ENCODE measurements at regions not wholly inside any gene's neighbourhood (a gene's known extent, or its start where the extent isn't known, plus 50 kb on each side); places are given as distances from the start of the nearest gene placed in this dataset.

DNA sequence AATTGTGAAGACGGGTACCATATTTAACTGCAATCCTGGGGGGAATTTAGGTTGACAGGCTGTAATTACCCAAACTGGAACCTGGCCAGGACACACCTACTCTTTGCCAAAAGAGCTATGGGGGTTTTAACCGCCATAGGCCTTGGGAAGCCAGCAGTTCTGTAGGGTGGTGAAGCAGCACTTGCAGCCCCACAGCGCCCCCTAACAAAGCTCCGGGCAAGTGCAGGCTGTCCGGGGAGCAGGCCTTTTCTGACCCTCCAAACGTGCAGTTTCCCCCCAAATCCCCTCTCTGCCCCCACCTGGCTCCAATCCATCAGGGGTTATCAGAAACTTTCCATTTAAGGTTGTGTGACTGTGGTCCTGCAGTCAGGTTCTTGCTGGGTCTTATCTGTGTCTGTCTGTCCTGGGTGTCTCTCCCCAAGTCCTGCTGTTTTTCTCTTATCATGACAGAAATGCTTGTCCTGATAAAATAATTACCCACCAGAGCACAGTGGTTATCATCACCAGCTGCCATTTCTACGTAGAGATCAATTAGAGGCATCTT is 350.9 kb downstream of the MID1IP1 start:
- no peak overlapping the region for H3K4me3 Mint-ChIP-seq
- no peaks in the 10 kb centered on the region for H3K27me3 Mint-ChIP-seq
- no peak overlapping the region for H3K27ac Mint-ChIP-seq
- H3K36me3 Mint-ChIP-seq (ENCODE audit: low read depth) = no peaks in the 10 kb centered on the region
- peak; percentile 47 for ATAC-seq (replicated peaks)
- H3K4me1 Mint-ChIP-seq = no peaks in the 10 kb centered on the region
- H3K9me3 Mint-ChIP-seq = no peaks in the 10 kb centered on the region

DNA sequence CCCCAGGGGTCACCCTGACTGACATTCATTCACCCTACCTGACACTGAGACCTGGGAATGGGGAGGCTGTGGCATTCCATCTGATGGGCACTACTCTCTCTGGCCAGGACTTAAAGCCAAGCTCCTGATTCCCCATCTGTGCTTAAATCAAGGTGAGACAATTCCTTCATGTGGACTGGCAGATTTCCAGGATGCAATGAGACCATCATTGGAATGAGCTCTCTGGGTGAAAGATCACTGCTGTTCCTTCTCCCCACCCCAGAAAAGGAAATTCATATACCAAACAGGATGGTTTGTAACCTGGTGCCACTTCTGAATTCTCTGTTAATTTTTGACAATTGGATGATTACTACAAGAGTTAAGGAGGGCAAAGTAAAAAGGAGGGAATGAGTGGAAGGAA is 354.8 kb downstream of the MID1IP1 start:
- no peak for ATAC-seq (replicated peaks)
- H3K9me3 Mint-ChIP-seq = no peaks in the 10 kb centered on the region
- H3K27ac Mint-ChIP-seq = no peak overlapping the region
- no peaks in the 10 kb centered on the region for H3K36me3 Mint-ChIP-seq (ENCODE audit: low read depth)
- H3K4me1 Mint-ChIP-seq = no peaks in the 10 kb centered on the region
- no peak overlapping the region for H3K4me3 Mint-ChIP-seq
- H3K27me3 Mint-ChIP-seq = peaks cover 4% of the 10 kb centered on the region

DNA sequence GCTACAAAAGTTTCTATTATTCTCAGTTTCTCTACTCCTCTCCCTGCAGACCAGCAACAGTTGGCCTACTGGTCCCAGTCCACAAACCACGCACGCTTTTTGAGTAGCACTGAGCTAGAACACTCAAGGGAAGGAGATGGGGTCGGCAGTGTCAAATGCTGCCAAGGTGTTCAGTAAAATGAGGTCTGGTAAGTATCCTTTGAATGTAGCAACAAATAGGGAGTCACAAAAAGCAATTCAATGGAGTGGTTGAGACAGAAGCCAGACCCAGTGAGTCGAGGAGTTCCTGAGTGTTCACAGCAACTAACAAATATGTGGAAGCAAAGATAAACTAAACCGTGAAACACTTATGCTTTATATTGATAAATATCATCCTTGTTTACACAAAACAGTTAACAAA is 355.7 kb downstream of the MID1IP1 start:
- no peaks in the 10 kb centered on the region for H3K4me1 Mint-ChIP-seq
- ATAC-seq (replicated peaks) = no peak
- no peak overlapping the region for H3K27ac Mint-ChIP-seq
- H3K9me3 Mint-ChIP-seq = no peaks in the 10 kb centered on the region
- peaks cover 8% of the 10 kb centered on the region for H3K27me3 Mint-ChIP-seq
- no peaks in the 10 kb centered on the region for H3K36me3 Mint-ChIP-seq (ENCODE audit: low read depth)
- H3K4me3 Mint-ChIP-seq = no peak overlapping the region

DNA sequence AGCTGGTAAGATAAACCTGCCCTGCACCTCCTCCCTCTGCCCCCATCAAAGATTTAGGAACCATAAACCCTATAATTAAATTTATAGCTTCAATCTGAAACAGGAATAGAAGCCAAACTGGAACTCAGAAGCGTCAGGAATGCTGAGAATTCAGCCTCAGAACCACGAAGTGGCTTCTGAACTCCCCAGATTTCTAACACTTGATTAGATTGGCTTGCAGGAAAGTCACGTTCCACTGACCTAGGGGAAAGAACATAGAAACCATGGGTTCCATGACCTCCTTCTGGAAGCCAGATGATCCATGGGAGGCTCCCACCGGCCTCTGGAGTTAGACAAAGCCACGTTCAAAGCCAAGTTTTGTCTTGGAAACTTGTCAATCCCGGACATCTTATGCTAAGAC is 356.5 kb downstream of the MID1IP1 start:
- ATAC-seq (replicated peaks) = no peak
- no peaks in the 10 kb centered on the region for H3K36me3 Mint-ChIP-seq (ENCODE audit: low read depth)
- no peak overlapping the region for H3K4me3 Mint-ChIP-seq
- H3K27ac Mint-ChIP-seq = no peak overlapping the region
- H3K9me3 Mint-ChIP-seq = no peaks in the 10 kb centered on the region
- peaks cover 1% of the 10 kb centered on the region for H3K4me1 Mint-ChIP-seq
- H3K27me3 Mint-ChIP-seq = peaks cover 9% of the 10 kb centered on the region

DNA sequence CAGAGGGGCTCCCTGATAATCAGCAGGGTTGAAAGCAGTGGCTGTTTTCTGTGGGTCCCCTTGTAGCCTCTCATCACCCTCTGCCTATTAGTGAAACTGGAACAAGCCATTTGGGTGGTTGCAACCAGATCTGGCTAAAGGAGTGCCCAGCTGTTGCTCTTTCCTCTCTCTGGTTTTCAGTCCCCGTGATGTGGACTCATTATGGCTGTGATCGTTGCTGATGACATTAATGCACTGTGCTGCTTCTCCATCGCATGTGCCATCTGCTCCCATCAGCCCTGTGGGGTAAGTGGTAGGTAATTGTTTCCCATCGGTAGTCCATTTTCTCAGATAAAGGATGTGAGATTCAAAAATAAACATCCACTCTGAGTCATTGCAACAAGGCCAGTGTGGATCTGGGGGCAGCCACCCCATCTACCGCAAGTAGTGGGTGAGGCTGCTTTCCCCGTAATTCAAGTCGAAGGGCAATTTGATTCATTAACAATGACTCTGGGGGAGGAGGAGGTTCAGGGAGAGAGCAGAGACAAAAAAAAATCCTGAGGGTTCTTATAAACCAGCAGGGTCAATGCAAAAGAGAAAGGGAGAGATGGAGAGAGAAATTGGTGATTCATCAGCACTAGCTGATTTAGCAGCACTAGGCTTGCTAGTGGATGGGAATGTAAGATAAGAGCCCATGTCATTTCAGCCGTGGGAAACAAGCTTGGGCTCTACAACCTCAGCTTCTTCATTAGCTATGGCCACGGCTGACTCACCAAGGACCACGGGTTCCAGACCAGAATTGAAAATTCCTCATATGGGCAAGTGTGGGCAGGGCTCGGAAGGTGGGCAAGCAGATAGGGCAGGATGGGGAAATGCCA is 357.8 kb downstream of the MID1IP1 start:
- no peaks in the 10 kb centered on the region for H3K9me3 Mint-ChIP-seq
- H3K36me3 Mint-ChIP-seq (ENCODE audit: low read depth) = no peaks in the 10 kb centered on the region
- ATAC-seq (replicated peaks) = no peak
- H3K4me3 Mint-ChIP-seq = no peak overlapping the region
- H3K27me3 Mint-ChIP-seq = peaks cover 13% of the 10 kb centered on the region
- peaks cover 6% of the 10 kb centered on the region for H3K4me1 Mint-ChIP-seq
- no peak overlapping the region for H3K27ac Mint-ChIP-seq

DNA sequence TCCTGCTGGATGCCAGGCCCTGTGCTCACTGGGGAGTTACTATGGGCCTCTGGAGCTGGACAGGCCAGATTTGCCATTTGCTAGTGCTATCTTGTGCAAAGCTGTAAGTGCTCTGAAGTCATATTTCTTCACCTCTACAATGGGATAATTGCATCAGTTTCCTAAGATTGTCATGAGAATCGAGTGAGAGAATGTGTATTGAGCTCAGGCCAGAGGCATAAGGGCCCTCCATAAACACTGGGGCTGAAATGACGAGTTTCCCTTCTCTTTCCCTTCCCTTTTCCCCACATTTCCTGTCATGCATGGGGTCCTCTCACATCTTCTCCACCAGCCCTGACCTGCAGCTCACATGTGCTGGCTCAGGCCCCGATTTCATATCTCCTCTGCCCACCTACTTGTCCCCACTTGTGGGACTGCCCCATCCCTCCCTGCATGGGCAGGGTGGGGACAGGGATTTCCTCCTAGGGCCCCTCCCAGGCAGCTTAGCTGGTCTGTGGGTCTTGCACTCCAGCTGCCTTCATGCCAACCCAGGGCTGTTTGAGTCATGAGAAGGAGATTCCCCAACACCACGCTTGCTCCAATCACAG is 358.8 kb downstream of the MID1IP1 start:
- H3K36me3 Mint-ChIP-seq (ENCODE audit: low read depth) = no peaks in the 10 kb centered on the region
- no peaks in the 10 kb centered on the region for H3K9me3 Mint-ChIP-seq
- H3K27me3 Mint-ChIP-seq = peaks cover 13% of the 10 kb centered on the region
- no peak overlapping the region for H3K27ac Mint-ChIP-seq
- no peak overlapping the region for H3K4me3 Mint-ChIP-seq
- peaks cover 6% of the 10 kb centered on the region for H3K4me1 Mint-ChIP-seq
- ATAC-seq (replicated peaks) = no peak

DNA sequence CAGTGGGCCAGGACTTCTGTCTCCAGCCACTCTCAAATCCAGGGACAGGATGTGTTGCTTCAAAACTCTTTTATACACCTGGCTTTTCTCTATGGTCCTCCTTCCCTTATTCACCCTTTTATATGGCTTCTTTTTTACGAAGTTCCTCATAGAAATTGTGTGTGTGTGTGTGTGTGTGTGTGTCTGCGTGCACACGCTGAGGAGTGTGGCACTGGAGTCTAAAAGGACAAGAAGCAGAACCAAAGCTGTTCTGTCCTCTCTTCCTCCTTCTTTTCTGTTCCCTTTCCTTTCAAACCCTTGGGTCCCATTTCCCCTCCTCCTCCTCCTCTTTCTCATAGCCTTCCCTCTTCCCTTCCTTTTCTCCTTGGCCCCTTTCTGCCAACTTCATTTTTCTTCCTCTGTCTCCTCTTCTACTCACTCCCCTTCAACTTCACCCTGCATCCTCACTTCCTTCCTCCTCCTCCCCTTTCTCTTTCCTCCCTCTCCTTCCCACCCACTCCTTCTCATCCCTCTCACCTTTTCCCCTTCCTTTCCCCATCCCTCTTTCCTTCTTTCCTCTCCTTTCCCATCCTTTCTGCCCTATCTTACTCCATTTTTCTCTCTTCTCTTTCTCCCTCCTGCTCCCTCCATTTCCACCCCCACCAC is 360.5 kb downstream of the MID1IP1 start:
- H3K27me3 Mint-ChIP-seq = peaks cover 13% of the 10 kb centered on the region
- H3K4me1 Mint-ChIP-seq = peaks cover 10% of the 10 kb centered on the region
- H3K4me3 Mint-ChIP-seq = peak overlapping the region; percentile 55
- H3K9me3 Mint-ChIP-seq = no peaks in the 10 kb centered on the region
- ATAC-seq (replicated peaks) = no peak
- peak overlapping the region; percentile 65 for H3K27ac Mint-ChIP-seq
- no peaks in the 10 kb centered on the region for H3K36me3 Mint-ChIP-seq (ENCODE audit: low read depth)

DNA sequence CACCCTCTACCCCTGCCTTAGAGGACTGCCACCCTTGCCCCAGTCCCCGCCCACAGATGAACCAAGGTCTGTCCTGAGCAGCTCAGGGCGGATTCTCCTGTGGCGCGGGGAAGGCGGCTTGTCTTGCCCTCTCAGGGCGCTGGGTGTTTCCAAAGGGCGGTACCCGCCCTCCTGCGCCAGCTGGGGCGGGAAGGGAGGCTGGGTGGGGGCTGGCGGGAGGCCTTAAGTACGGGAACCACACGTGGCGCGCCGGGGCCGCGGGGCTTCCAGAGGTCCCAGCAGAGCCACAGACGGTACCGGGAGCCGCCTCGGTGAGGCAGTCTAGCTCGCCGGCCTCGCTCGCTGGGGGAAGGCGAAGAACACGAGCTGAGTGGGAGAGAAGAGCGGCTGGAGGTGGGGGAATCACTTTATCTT is 361.1 kb downstream of the MID1IP1 start:
- ATAC-seq (replicated peaks) = peak; percentile 74
- peak overlapping the region; percentile 65 for H3K27ac Mint-ChIP-seq
- peaks cover 10% of the 10 kb centered on the region for H3K4me1 Mint-ChIP-seq
- peak overlapping the region; percentile 55 for H3K4me3 Mint-ChIP-seq
- H3K9me3 Mint-ChIP-seq = no peaks in the 10 kb centered on the region
- peaks cover 13% of the 10 kb centered on the region for H3K27me3 Mint-ChIP-seq
- no peaks in the 10 kb centered on the region for H3K36me3 Mint-ChIP-seq (ENCODE audit: low read depth)

DNA sequence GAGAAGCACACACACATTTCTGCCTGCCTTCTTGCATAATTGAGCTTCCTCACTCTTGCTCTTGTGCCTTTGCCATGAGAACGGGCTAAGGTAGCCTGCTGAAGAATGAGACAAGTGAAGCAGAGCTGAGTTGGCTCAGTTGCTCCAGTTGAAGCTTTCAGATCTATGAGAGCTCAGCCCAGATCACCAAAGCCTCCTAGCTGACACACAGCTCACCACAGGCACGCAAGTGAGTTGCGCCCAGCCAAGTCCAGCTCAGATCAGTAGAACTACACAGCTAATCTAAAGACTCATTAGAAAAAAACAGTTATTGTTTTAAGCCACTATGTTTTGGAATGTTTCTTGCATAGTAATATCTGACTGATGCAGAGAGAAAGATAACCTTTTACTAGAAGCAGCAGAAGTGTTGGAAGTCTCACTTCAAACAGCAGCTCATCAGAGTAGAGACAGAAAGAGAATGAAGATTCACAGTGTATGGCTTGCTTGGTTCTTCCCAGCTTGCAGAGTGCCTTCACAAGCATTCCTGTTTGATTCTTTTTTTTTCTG is 362.4 kb downstream of the MID1IP1 start:
- peak; percentile 78 for ATAC-seq (replicated peaks)
- H3K9me3 Mint-ChIP-seq = no peaks in the 10 kb centered on the region
- no peaks in the 10 kb centered on the region for H3K36me3 Mint-ChIP-seq (ENCODE audit: low read depth)
- peaks cover 9% of the 10 kb centered on the region for H3K27me3 Mint-ChIP-seq
- H3K4me3 Mint-ChIP-seq = peak overlapping the region; percentile 55
- H3K4me1 Mint-ChIP-seq = peaks cover 13% of the 10 kb centered on the region
- H3K27ac Mint-ChIP-seq = peak overlapping the region; percentile 52

DNA sequence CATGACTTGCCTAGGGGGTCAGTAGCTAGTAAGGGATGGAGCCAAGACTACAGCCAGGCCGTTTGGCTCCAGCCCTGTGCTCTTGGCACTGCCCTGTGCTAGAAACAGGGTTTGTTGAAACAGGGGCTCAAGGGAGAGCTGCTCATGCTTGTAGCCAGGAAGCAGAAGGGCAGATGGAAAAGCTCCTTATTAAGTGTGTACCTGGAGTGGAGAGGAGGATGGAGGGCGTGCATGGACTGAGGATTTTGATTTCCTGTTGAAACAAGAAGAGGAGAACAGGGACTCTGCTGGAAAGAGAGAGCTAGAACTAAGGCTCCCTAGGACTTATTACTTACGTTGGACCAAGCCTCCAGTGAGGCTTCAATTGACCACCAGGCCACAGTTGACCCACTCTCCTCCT is 363.0 kb downstream of the MID1IP1 start:
- H3K27ac Mint-ChIP-seq = peak overlapping the region; percentile 52
- peaks cover 13% of the 10 kb centered on the region for H3K4me1 Mint-ChIP-seq
- H3K4me3 Mint-ChIP-seq = peak overlapping the region; percentile 55
- H3K36me3 Mint-ChIP-seq (ENCODE audit: low read depth) = no peaks in the 10 kb centered on the region
- no peaks in the 10 kb centered on the region for H3K9me3 Mint-ChIP-seq
- ATAC-seq (replicated peaks) = no peak
- peaks cover 9% of the 10 kb centered on the region for H3K27me3 Mint-ChIP-seq

DNA sequence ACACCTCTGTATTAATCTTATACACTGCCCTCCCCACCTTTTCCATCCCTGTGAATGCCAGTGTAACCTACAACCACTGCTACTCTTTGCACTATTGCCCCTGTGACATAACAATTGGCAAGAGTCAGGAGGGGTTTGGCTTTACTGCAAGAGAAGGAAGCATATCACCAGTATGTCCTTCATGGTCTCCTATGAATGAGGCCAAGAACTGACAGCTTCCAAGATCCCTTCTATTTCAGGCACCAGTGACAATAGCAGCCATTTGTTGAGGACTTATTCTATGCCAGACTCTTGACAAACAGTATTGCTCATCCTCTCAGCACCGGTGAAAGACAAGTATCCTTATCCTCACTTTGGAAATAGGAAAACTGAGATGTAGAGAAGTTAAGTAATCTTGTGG is 363.9 kb downstream of the MID1IP1 start:
- no peak for ATAC-seq (replicated peaks)
- no peaks in the 10 kb centered on the region for H3K9me3 Mint-ChIP-seq
- peaks cover 13% of the 10 kb centered on the region for H3K4me1 Mint-ChIP-seq
- H3K27ac Mint-ChIP-seq = no peak overlapping the region
- H3K27me3 Mint-ChIP-seq = peaks cover 9% of the 10 kb centered on the region
- no peaks in the 10 kb centered on the region for H3K36me3 Mint-ChIP-seq (ENCODE audit: low read depth)
- H3K4me3 Mint-ChIP-seq = no peak overlapping the region

DNA sequence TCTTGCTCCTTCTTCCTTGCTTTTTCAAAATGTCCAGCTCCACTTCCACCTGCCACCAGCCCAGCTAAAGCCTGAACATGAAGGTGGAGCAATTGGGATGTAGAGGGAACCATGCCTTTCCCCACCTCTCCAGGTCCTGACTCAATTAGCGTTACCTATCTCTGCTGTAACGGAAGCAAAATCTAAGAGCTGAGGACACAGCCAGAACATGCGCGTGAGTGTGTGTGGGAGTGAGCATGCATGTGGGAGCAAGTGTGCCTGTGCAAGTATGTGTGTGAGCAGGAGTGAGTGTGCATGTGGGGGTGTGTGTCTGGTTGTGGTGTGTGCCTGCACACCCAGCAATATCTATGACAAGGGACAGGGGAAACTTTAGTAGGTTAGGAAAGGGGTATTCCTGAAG is 364.5 kb downstream of the MID1IP1 start:
- Mint-ChIP-seq H3K27ac (no peak overlapping the region), H3K36me3 (ENCODE audit: low read depth) (no peaks in the 10 kb centered on the region), H3K27me3 (peaks cover 9% of the 10 kb centered on the region), H3K4me1 (peaks cover 13% of the 10 kb centered on the region), H3K9me3 (no peaks in the 10 kb centered on the region), H3K4me3 (no peak overlapping the region)
- no peak for ATAC-seq (replicated peaks)

DNA sequence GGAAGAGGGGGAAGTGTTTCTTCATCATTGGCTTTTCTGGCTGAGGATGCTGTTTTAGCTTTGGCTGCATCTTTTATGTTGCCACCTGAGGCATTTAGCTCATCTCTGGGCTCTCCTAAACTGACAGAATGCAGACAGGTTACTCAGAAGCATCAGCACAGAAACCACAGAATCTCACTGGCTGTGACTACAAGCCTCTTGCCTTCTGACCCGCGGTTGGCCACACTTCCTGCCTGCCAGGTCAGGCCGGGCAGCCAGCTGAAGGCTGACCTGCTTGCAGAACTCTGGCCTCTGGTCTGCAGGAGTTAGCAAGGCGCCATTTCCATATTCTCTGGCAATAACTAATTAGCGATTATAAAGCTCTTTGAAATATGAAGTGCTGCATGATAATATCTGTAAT is 366.5 kb downstream of the MID1IP1 start:
- peak overlapping the region; percentile 46 for H3K27ac Mint-ChIP-seq
- H3K36me3 Mint-ChIP-seq (ENCODE audit: low read depth) = no peaks in the 10 kb centered on the region
- ATAC-seq (replicated peaks) = peak; percentile 80
- H3K4me1 Mint-ChIP-seq = peaks cover 12% of the 10 kb centered on the region
- H3K9me3 Mint-ChIP-seq = no peaks in the 10 kb centered on the region
- no peak overlapping the region for H3K4me3 Mint-ChIP-seq
- peaks cover 4% of the 10 kb centered on the region for H3K27me3 Mint-ChIP-seq

DNA sequence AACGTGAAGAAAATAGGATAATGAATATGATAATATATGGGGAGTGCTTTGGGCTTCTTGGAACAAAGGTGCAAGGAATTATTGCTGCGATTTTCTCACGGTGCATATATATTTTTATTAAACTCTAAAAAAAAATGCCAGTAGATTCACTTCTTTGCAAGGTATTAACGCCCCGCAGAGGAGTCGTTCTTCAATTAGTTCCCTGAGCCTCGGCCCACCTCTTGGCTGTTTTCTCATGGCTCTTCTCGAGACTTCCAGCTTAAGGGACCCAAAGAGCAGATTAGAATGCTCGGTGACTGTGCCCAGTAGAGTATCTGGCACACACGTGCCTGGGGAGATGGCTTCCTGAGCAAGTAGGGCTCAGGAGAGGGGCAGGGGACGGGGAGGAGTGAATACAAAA is 367.4 kb downstream of the MID1IP1 start:
- H3K9me3 Mint-ChIP-seq = no peaks in the 10 kb centered on the region
- ATAC-seq (replicated peaks) = no peak
- no peak overlapping the region for H3K4me3 Mint-ChIP-seq
- H3K4me1 Mint-ChIP-seq = peaks cover 7% of the 10 kb centered on the region
- H3K36me3 Mint-ChIP-seq (ENCODE audit: low read depth) = no peaks in the 10 kb centered on the region
- no peak overlapping the region for H3K27ac Mint-ChIP-seq
- H3K27me3 Mint-ChIP-seq = no peaks in the 10 kb centered on the region
